VCaP (cell line): ENCODE measurements at regions not wholly inside any gene's neighbourhood (a gene's known extent, or its start where the extent isn't known, plus 50 kb on each side); places are given as distances from the start of the nearest gene placed in this dataset.
A peak's percentile ranks its signal among the peaks of the same experiment; 100 is the strongest.
"Not testable (repeated sequence)": the region's sequence is repeated elsewhere in the genome, so short reads cannot be mapped to it uniquely, and the experiment has no call there.

Experiments
- H3K27ac ChIP-seq: fragments of 450-650 bp; 2 replicates; pipeline ENCODE4 v1.5.1; 2017
- TF ChIP-seq, protein P1 (sequence below): fragments of 450-650 bp; conservative IDR thresholded peaks from 2 replicates; pipeline ENCODE4 v1.5.1; 2017; ENCODE audit warnings: mild to moderate bottlenecking, moderate library complexity

DNA sequence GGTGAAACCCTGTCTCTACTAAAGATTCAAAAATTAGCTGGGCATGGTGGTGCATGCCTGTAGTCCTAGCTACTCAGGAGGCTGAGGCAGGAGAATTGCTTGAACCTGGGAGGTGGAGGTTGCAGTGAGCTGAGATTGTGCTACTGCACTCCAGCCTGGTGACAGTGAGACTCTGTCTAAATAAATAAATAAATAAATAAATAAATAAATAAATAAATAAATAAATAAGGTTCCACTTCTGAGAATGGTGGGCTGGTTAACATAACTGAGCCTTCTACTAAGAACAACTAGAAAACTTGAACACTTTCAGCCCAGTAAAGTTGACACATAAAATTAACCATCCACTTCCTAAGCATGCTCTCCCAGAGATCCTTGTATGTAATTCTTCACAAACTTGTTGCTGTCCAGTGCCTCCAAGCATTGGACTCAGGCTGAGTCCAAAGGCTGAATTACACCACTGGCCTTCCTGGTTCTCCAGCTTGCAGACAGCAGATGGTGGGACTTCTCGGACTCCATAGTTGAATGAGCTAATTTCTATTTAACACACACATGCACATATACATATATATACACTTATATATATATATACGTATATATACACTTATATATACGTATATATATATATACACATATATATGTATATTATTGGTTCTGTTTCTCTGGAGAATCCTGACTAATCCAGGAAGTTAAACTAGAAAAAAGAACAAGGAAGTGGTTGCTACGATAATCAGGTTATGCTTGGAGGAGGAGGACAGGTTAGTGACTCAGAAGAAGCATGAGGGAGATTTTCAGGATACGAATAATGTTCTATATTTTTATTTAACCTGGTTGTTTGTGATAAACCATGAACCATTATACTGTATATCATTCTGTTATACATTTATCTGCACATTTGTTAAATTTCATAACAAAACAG is 348.8 kb downstream of the METTL4 start:
- TF ChIP-seq, protein P1, sequence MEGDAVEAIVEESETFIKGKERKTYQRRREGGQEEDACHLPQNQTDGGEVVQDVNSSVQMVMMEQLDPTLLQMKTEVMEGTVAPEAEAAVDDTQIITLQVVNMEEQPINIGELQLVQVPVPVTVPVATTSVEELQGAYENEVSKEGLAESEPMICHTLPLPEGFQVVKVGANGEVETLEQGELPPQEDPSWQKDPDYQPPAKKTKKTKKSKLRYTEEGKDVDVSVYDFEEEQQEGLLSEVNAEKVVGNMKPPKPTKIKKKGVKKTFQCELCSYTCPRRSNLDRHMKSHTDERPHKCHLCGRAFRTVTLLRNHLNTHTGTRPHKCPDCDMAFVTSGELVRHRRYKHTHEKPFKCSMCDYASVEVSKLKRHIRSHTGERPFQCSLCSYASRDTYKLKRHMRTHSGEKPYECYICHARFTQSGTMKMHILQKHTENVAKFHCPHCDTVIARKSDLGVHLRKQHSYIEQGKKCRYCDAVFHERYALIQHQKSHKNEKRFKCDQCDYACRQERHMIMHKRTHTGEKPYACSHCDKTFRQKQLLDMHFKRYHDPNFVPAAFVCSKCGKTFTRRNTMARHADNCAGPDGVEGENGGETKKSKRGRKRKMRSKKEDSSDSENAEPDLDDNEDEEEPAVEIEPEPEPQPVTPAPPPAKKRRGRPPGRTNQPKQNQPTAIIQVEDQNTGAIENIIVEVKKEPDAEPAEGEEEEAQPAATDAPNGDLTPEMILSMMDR: no peak
- H3K27ac ChIP-seq: no peak overlapping the region

DNA sequence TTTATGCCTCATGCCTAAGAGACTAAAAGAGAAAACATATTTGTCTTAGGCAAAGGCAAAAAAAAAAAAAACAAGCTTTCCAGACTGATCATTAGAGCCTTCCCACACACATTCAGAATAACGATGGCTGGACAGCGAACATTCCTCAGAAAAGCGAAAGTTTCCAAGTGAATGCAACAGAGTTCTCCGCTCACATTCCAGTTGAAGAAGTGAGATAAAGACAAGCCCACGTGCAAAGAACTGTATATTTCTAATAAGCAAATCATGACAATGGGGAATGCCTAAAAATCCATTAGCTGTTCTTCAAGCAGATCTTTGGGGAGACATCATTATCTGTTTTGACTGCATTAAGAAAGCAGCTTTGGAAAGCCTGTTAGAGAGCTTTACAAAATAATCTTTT is 347.9 kb downstream of the METTL4 start:
- no peak overlapping the region for H3K27ac ChIP-seq
- TF ChIP-seq, protein P1: no peak

- TF ChIP-seq, protein P1: peak; percentile 75
- no peak overlapping the region for H3K27ac ChIP-seq
Observed at GRCh38 chr18:2223849-2224248, 347.5 kb downstream of the METTL4 start.

DNA sequence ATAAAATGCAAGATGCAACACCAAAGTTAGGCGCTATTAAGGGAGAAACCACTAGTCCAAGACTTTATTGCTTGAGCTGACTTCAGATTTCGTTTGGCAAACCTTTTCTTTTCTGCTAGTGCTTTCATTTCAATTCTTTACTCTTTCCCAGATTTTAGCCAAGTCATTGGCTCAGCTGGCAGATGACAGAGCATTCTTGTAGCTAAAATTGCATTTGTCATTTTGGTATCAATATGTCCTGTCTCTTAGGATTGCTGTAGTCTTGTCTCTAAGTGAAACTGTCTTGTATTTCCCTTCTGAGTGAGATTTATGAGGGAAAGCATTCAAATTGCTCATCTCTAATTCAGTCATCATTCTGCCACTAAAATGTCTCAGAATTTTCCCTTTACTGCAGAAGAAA is 335.1 kb downstream of the METTL4 start:
- TF ChIP-seq, protein P1: no peak
- no peak overlapping the region for H3K27ac ChIP-seq

GRCh38 chr18:2237706-2238105 is 333.6 kb downstream of the METTL4 start:
- TF ChIP-seq, protein P1: no peak

DNA sequence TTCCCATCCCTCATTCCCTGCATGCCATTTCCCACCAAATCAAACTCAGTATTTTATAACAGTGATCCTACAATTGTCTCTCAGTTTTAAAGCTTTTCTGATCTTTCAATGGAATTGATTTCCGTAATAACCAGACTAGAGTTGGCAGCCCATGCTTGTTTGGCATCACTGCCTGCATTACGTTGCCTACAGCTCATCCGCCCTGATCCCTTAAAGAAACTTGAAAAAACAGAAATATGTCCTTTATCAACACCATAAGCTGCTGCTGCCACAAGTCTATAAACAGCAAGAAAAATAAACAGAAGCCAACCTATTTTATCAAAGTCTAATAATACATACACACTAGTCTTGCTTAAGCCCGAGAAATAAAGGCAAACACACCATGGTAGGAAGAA is 331.0 kb downstream of the METTL4 start:
- TF ChIP-seq, protein P1: no peak
- H3K27ac ChIP-seq: no peak overlapping the region

More at GRCh38 chr18:2237706-2238105, 333.6 kb downstream of the METTL4 start:
- H3K27ac ChIP-seq: no peak overlapping the region

DNA sequence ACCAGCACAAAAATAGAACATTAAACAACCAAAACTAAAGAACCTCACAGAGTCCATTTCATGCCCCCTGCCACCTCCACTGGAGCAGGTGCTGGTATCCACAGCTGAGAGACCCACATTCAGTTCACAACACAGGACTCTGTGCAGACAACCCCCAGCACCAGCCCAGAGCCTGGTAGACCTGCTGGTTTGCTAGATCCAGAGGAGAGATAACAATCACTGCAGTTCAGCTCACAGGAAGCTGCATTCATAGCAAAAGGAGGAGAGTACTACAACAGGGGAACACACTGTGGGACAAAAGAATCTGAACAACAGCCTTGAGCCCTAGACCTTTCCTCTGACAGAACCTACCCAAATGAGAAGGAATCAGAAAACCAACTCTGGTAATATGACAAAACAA is 326.7 kb downstream of the METTL4 start:
- TF ChIP-seq, protein P1: no peak

GRCh38 chr18:2247101-2247500 is 324.2 kb downstream of the METTL4 start:
- not testable (repeated sequence) for H3K27ac ChIP-seq

More for the DNA sequence above, 326.7 kb downstream of the METTL4 start:
- no peak overlapping the region for H3K27ac ChIP-seq
